D721Med (cell line): ENCODE measurements at regions not wholly inside any gene's neighbourhood (a gene's known extent, or its start where the extent isn't known, plus 50 kb on each side); places are given as distances from the start of the nearest gene placed in this dataset.

ENCODE experiments used
- DNase-seq: peaks from one replicate; pipeline ENCODE4 v3.0.0; 2011; ENCODE audit warnings: low spot score; ENCODE audit not compliant: insufficient read length
- FAIRE-seq: peaks from 2 replicates; lab custom pipeline; 2011; peaks lifted over from hg19 to GRCh38; lab: Jason Lieb, UNC
- TF ChIP-seq, protein P1 (sequence below): IDR thresholded peaks from 2 replicates; pipeline ENCODE4 v1.5.1; 2012; ENCODE audit warnings: mild to moderate bottlenecking, control low read depth; ENCODE audit not compliant: insufficient read depth; ENCODE audit errors: missing control alignments

GRCh38 chr15:35929740-35930444, 383.9 kb upstream of the DPH6 start:
- FAIRE-seq (no peak), DNase-seq (no peak)
- TF ChIP-seq, protein P1, sequence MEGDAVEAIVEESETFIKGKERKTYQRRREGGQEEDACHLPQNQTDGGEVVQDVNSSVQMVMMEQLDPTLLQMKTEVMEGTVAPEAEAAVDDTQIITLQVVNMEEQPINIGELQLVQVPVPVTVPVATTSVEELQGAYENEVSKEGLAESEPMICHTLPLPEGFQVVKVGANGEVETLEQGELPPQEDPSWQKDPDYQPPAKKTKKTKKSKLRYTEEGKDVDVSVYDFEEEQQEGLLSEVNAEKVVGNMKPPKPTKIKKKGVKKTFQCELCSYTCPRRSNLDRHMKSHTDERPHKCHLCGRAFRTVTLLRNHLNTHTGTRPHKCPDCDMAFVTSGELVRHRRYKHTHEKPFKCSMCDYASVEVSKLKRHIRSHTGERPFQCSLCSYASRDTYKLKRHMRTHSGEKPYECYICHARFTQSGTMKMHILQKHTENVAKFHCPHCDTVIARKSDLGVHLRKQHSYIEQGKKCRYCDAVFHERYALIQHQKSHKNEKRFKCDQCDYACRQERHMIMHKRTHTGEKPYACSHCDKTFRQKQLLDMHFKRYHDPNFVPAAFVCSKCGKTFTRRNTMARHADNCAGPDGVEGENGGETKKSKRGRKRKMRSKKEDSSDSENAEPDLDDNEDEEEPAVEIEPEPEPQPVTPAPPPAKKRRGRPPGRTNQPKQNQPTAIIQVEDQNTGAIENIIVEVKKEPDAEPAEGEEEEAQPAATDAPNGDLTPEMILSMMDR: no peak

- TF ChIP-seq, protein P1: no peak
- DNase-seq: no peak
- no peak for FAIRE-seq
Observed at GRCh38 chr15:35931799-35932341, 385.9 kb upstream of the DPH6 start.

DNA sequence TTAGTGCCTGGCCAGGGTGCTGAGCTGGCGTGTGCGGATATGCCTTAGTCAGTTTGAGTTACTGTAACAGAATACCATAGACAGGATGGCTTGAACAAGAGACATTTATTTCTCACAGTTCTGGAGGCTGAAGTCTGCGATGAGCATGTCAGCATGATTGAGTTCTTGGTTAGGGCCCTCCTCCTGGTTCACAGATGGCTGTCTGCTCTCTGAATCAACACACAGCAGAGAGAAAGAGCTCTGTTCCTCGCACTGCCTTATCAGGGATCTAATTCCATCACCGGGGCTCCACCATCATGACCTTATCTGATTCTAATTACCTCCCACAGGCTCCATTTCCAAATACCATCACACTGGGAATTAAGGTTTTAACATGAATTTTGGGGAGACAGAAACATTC, 386.6 kb upstream of the DPH6 start:
- FAIRE-seq: no peak
- DNase-seq: no peak
- TF ChIP-seq, protein P1: no peak

DNA sequence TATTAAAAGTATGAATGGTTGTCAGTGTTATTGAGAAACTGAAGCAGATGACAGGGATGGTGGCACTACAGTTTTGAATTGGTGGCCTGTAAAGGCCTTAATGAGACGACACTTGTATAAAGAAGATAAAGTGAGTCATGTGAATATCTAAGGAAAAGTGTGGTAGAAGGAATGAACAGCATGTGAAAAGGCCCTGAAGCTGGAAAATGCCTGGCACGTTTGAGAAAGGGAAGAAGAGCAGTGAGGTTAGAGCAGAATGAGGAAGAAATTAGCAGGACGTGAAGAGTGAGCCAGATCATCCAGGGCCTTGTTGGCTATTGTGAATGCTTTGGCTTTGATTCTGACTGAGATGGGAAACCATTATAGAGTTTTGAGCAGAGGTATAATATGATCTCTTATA, 387.6 kb upstream of the DPH6 start:
- TF ChIP-seq, protein P1: no peak
- no peak for DNase-seq
- FAIRE-seq: no peak

DNA sequence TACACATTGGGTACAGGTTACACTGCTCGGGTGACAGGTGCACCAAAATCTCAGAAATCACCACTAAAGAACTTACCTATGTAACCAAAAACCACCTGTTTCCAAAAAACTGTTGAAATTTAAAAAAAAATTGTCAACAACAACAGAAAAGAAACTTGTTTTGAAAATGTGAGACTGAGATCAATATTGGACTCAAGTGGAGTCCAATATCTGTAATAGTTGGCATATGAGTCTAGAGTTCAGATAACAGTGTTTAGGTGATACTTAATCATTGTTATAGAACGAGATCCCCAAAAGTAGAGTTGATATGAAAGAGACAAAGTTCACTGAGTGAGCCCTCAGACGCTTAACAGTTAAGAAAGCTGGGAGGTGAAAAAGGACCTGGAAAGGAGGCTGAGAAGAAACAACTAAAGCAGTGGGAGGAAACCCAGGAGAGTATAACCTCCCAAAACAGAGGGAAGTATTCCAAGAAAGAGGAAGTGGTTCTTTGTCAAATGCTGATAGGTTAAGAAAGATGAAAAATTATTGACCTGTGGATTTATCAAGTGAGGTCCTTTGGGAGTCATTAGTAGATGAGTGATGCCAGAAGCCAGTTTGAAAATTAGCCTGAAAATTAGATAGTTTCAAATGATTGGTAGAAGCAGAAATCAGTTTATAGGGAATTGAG, 388.6 kb upstream of the DPH6 start:
- FAIRE-seq (no peak), DNase-seq (no peak)
- TF ChIP-seq, protein P1: no peak

DNA sequence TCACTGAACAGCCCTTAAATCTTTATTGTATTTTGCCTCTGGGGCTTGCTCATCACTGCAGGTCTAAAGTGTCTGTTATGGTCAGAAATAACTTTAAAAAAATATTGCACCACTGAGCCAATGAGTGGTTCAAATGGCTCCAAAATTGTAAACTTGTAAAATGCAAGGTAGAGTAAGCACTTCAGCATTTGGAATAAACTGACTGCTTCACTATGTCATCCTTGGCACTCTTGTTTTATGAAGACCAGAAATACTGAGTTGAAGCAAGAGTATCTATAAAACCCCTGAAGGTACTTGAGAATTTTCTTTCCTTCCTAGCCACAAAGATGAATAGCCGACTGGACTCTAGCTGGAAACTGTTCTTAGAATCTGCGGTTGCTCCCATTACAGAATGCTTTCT, 390.3 kb upstream of the DPH6 start:
- FAIRE-seq: no peak
- TF ChIP-seq, protein P1: no peak
- DNase-seq: no peak

GRCh38 chr15:35937380-35937779, 391.4 kb upstream of the DPH6 start:
- no peak for FAIRE-seq
- DNase-seq: no peak

More at GRCh38 chr15:35937380-35937779, 391.4 kb upstream of the DPH6 start:
- TF ChIP-seq, protein P1: no peak
